Lung (tissue), 11 donors: ENCODE measurements at regions not wholly inside any gene's neighbourhood (a gene's known extent, or its start where the extent isn't known, plus 50 kb on each side); places are given as distances from the start of the nearest gene placed in this dataset.

Source experiments
- ATAC-seq: fragments of 200-7000 bp; cut with Tn5 transposase; one replicate; pipeline ENCODE4 v1.9.1; 2020; ENCODE audit warnings: moderate number of reproducible peaks; ENCODE audit not compliant: insufficient read depth, low FRiP score
- DNase-seq, 3 donors: peaks; one replicate each; pipeline ENCODE4 v3.0.0-alpha.2; 2013 to 2017
- H3K27ac ChIP-seq, 2 donors: one replicate each; pipeline ENCODE4 v1.5.1; 2013; ENCODE audit warnings: mild to moderate bottlenecking in 2 of 2, moderate library complexity in 2 of 2, control low read depth in 1 of 2, inconsistent platforms in 1 of 2, low read depth in 1 of 2, low read length in 1 of 2
- H3K27me3 ChIP-seq, 3 donors: one replicate each; pipeline ENCODE4 v1.5.1; 2013; ENCODE audit warnings: low read length in 2 of 3; ENCODE audit not compliant: control insufficient read depth in 3 of 3, insufficient read depth in 3 of 3
- H3K36me3 ChIP-seq, 4 donors: one replicate each; pipeline ENCODE4 v1.5.1; 2013; ENCODE audit warnings: low read length in 4 of 4, mild to moderate bottlenecking in 1 of 4, moderate library complexity in 1 of 4; ENCODE audit not compliant: control insufficient read depth in 4 of 4, insufficient read depth in 4 of 4
- H3K4me1 ChIP-seq, 5 donors: one replicate each; pipeline ENCODE4 v1.5.1; 2013; ENCODE audit warnings: low read length in 5 of 5, mild to moderate bottlenecking in 2 of 5, moderate library complexity in 1 of 5; ENCODE audit not compliant: control insufficient read depth in 5 of 5, insufficient read depth in 5 of 5
- H3K4me3 ChIP-seq: one replicate; pipeline ENCODE4 v1.5.1; 2013; ENCODE audit warnings: mild to moderate bottlenecking, control low read depth, moderate library complexity
- H3K9ac ChIP-seq, 2 donors: one replicate each; pipeline ENCODE4 v1.5.1; 2013; ENCODE audit warnings: low read length in 2 of 2, control low read depth in 1 of 2; ENCODE audit not compliant: insufficient read depth in 1 of 2
- H3K9me3 ChIP-seq, 4 donors: one replicate each; pipeline ENCODE4 v1.5.1; 2013; ENCODE audit warnings: low read length in 3 of 4, mild to moderate bottlenecking in 1 of 4, moderate library complexity in 1 of 4; ENCODE audit not compliant: control insufficient read depth in 4 of 4, insufficient read depth in 3 of 4
- CTCF ChIP-seq: IDR thresholded peaks from 2 replicates; pipeline ENCODE4 v1.5.1; 2012; ENCODE audit warnings: mild to moderate bottlenecking; ENCODE audit errors: control extremely low read depth, extremely low read depth
- WGBS, 2 donors: extraction: QIAGEN DNeasy Blood & Tissue Kit; methylation state at CpG; one replicate each; pipeline ENCODE4 v1.1.7; 2013; 5-methylcytosine and 5-hydroxymethylcytosine counted together
- donor health status: control.
- donor health status: control.
- donor health status: Bipolar disorder and iron deficiency.
- donor health status: healthy.
- donor health status: DM: yes; HTN: yes; CAD: no.

GRCh38 chr18:22579271-22579670 is 161.6 kb upstream of the CTAGE1 start:
- no peaks in the 10 kb centered on the region for H3K36me3 ChIP-seq
- no peaks in the 10 kb centered on the region for H3K27me3 ChIP-seq
- 88% methylated on average over 5 of the region's 5 CpGs for WGBS, 2 donors
- H3K4me1 ChIP-seq = peaks cover 0 to 1% (median 0%) of the 10 kb centered on the region in 5 donors
- H3K9me3 ChIP-seq = peaks cover 0 to 2% (median 0%) of the 10 kb centered on the region in 4 donors
- no peak overlapping the region for H3K4me3 ChIP-seq
- DNase-seq = no peak
- TF ChIP-seq CTCF = no peak
- H3K9ac ChIP-seq = no peak overlapping the region
- H3K27ac ChIP-seq = no peak overlapping the region
- no peak for ATAC-seq

GRCh38 chr18:22585333-22585732 is 167.6 kb upstream of the CTAGE1 start:
- 53 to 69% methylated on average over 1 of the region's 1 CpG for WGBS, 2 donors
- H3K27ac ChIP-seq = no peak overlapping the region
- no peaks in the 10 kb centered on the region for H3K27me3 ChIP-seq
- DNase-seq = no peak
- TF ChIP-seq CTCF = no peak
- H3K9me3 ChIP-seq = no peaks in the 10 kb centered on the region
- no peak overlapping the region for H3K4me3 ChIP-seq
- H3K4me1 ChIP-seq = peaks cover 0 to 14% (median 2%) of the 10 kb centered on the region in 5 donors
- H3K36me3 ChIP-seq = no peaks in the 10 kb centered on the region
- no peak overlapping the region for H3K9ac ChIP-seq
- no peak for ATAC-seq

GRCh38 chr18:22585821-22586220 is 168.1 kb upstream of the CTAGE1 start:
- H3K9ac ChIP-seq = no peak overlapping the region
- H3K27me3 ChIP-seq = no peaks in the 10 kb centered on the region
- ATAC-seq (no peak), DNase-seq (no peak)
- H3K36me3 ChIP-seq = no peaks in the 10 kb centered on the region
- no peak overlapping the region for H3K27ac ChIP-seq
- H3K4me3 ChIP-seq = no peak overlapping the region
- H3K4me1 ChIP-seq = peaks cover 0 to 16% (median 2%) of the 10 kb centered on the region in 5 donors
- no peak for TF ChIP-seq CTCF
- 82 to 84% methylated on average over 2 of the region's 2 CpGs for WGBS, 2 donors
- H3K9me3 ChIP-seq = no peaks in the 10 kb centered on the region

GRCh38 chr18:22591222-22591621 is 173.5 kb upstream of the CTAGE1 start:
- peak; percentile 40 to 92 (median 85) for DNase-seq
- WGBS, 2 donors = 74 to 86% methylated on average over 1 of the region's 1 CpG
- TF ChIP-seq CTCF = no peak

More at GRCh38 chr18:22591222-22591621, 173.5 kb upstream of the CTAGE1 start:
- Histone ChIP-seq H3K9ac (no peak overlapping the region), H3K27ac (no peak overlapping the region), H3K4me1 (peaks cover 0 to 12% (median 0%) of the 10 kb centered on the region in 5 donors), H3K36me3 (no peaks in the 10 kb centered on the region), H3K9me3 (no peaks in the 10 kb centered on the region), H3K27me3 (no peaks in the 10 kb centered on the region), H3K4me3 (no peak overlapping the region)
- no peak for ATAC-seq
